Hepatocyte (in vitro differentiated cells): ENCODE measurements at regions not wholly inside any gene's neighbourhood (a gene's known extent, or its start where the extent isn't known, plus 50 kb on each side); places are given as distances from the start of the nearest gene placed in this dataset.

ENCODE experiments used
- DNase-seq: peaks from one replicate; pipeline ENCODE4 v3.0.0-alpha.2; 2016; ENCODE audit warnings: low spot score
- H2AFZ ChIP-seq: fragments of 200-600 bp; sonication (generic); 2 replicates; pipeline ENCODE4 v1.6.0; 2016; ENCODE audit warnings: antibody characterized with exemption, mild to moderate bottlenecking
- H3K27ac ChIP-seq: fragments of 200-600 bp; sonication (generic); 2 replicates; pipeline ENCODE4 v1.5.1; 2016; ENCODE audit warnings: mild to moderate bottlenecking
- H3K27me3 ChIP-seq: fragments of 200-600 bp; sonication (generic); 2 replicates; pipeline ENCODE4 v1.6.1; 2016
- H3K36me3 ChIP-seq: fragments of 200-600 bp; sonication (generic); replicated peaks from 2 replicates; pipeline ENCODE4 v1.5.1; 2016; ENCODE audit warnings: low read depth; ENCODE audit not compliant: insufficient read depth
- H3K4me1 ChIP-seq: fragments of 200-600 bp; sonication (generic); 2 replicates; pipeline ENCODE4 v1.5.1; 2016; ENCODE audit warnings: mild to moderate bottlenecking, moderate library complexity; ENCODE audit not compliant: insufficient read depth
- H3K4me2 ChIP-seq: fragments of 200-600 bp; sonication (generic); 2 replicates; pipeline ENCODE4 v1.6.0; 2016
- H3K4me3 ChIP-seq: fragments of 200-600 bp; sonication (generic); 2 replicates; pipeline ENCODE4 v1.5.1; 2016; ENCODE audit warnings: mild to moderate bottlenecking
- H3K79me2 ChIP-seq: fragments of 200-600 bp; sonication (generic); 2 replicates; pipeline ENCODE4 v1.6.0; 2017; ENCODE audit warnings: mild to moderate bottlenecking
- H3K9me2 ChIP-seq: fragments of 200-600 bp; sonication (generic); replicated peaks from 2 replicates; pipeline ENCODE4 v1.6.0; 2017; ENCODE audit warnings: mild to moderate bottlenecking; ENCODE audit not compliant: insufficient read depth
- H3K9me3 ChIP-seq: fragments of 200-600 bp; sonication (generic); 2 replicates; pipeline ENCODE4 v1.5.1; 2016; ENCODE audit warnings: low read depth, mild to moderate bottlenecking
- H4K20me1 ChIP-seq: fragments of 200-600 bp; sonication (generic); 2 replicates; pipeline ENCODE4 v1.6.0; 2016; ENCODE audit warnings: mild to moderate bottlenecking; ENCODE audit not compliant: insufficient read depth, poor library complexity, severe bottlenecking
- CTCF ChIP-seq: fragments of 200-600 bp; sonication (generic); IDR thresholded peaks from 2 replicates; pipeline ENCODE4 v1.5.1; 2016; ENCODE audit warnings: antibody characterized with exemption, mild to moderate bottlenecking; ENCODE audit not compliant: poor library complexity
- EZH2 ChIP-seq: fragments of 200-600 bp; sonication (generic); IDR thresholded peaks from 2 replicates; pipeline ENCODE4 v1.6.1; 2016; ENCODE audit warnings: antibody characterized with exemption, mild to moderate bottlenecking, borderline replicate concordance
- EZH2phosphoT487 ChIP-seq: fragments of 200-600 bp; sonication (generic); IDR thresholded peaks from one replicate; pipeline ENCODE4 v1.6.1; 2018; ENCODE audit warnings: antibody characterized with exemption, mild to moderate bottlenecking, low read depth, moderate library complexity; ENCODE audit not compliant: unreplicated experiment, severe bottlenecking
- WGBS: methylation state at CpG from one replicate; pipeline ENCODE4 v1.1.6; 2016; ENCODE audit warnings: low lambda C conversion rate; ENCODE audit errors: missing lambda C conversion rate; 5-methylcytosine and 5-hydroxymethylcytosine counted together

GRCh38 chr11:92775003-92775676, 194.3 kb upstream of the MTNR1B start:
- H3K27ac ChIP-seq, result no peak overlapping the region
- WGBS, result 93% methylated on average over 2 of the region's 2 CpGs
- H3K4me3 ChIP-seq, result no peak overlapping the region
- TF ChIP-seq EZH2, result no peak
- TF ChIP-seq CTCF, result no peak
- no peak for TF ChIP-seq EZH2phosphoT487
- no peak for DNase-seq
- no peak overlapping the region for H3K4me2 ChIP-seq
- H3K9me3 ChIP-seq, result no peaks in the 10 kb centered on the region
- H3K36me3 ChIP-seq, result no peaks in the 10 kb centered on the region
- no peaks in the 10 kb centered on the region for H3K79me2 ChIP-seq
- no peaks in the 10 kb centered on the region for H3K4me1 ChIP-seq
- no peaks in the 10 kb centered on the region for H4K20me1 ChIP-seq
- H2AFZ ChIP-seq, result no peak overlapping the region
- no peaks in the 10 kb centered on the region for H3K9me2 ChIP-seq
- H3K27me3 ChIP-seq, result no peaks in the 10 kb centered on the region

GRCh38 chr11:92776676-92777075, 192.8 kb upstream of the MTNR1B start:
- H4K20me1 ChIP-seq, result no peaks in the 10 kb centered on the region
- H3K4me1 ChIP-seq, result no peaks in the 10 kb centered on the region
- no peaks in the 10 kb centered on the region for H3K79me2 ChIP-seq
- H3K27me3 ChIP-seq, result no peaks in the 10 kb centered on the region
- no peak overlapping the region for H3K27ac ChIP-seq
- DNase-seq, result no peak
- H3K36me3 ChIP-seq, result no peaks in the 10 kb centered on the region
- no peaks in the 10 kb centered on the region for H3K9me2 ChIP-seq
- H3K4me3 ChIP-seq, result no peak overlapping the region
- no peak overlapping the region for H3K4me2 ChIP-seq
- no peak overlapping the region for H2AFZ ChIP-seq
- TF ChIP-seq EZH2phosphoT487 (no peak), CTCF (no peak), EZH2 (no peak)
- 63% methylated on average over 2 of the region's 2 CpGs for WGBS
- no peaks in the 10 kb centered on the region for H3K9me3 ChIP-seq

GRCh38 chr11:92779746-92780145, 189.7 kb upstream of the MTNR1B start:
- Histone ChIP-seq H3K4me1 (no peaks in the 10 kb centered on the region), H4K20me1 (no peaks in the 10 kb centered on the region), H3K27me3 (no peaks in the 10 kb centered on the region), H3K36me3 (no peaks in the 10 kb centered on the region), H3K79me2 (no peaks in the 10 kb centered on the region), H3K27ac (no peak overlapping the region), H3K9me2 (no peaks in the 10 kb centered on the region), H3K4me3 (no peak overlapping the region), H3K9me3 (no peaks in the 10 kb centered on the region), H3K4me2 (no peak overlapping the region), H2AFZ (no peak overlapping the region)
- TF ChIP-seq CTCF (no peak), EZH2 (no peak), EZH2phosphoT487 (no peak)
- no peak for DNase-seq
- 92% methylated on average over 5 of the region's 5 CpGs for WGBS

- Histone ChIP-seq H3K79me2 (no peaks in the 10 kb centered on the region), H3K27me3 (no peaks in the 10 kb centered on the region), H3K9me2 (no peaks in the 10 kb centered on the region), H2AFZ (no peak overlapping the region), H3K4me1 (no peaks in the 10 kb centered on the region), H3K27ac (no peak overlapping the region), H3K4me3 (no peak overlapping the region), H3K9me3 (no peaks in the 10 kb centered on the region), H3K36me3 (no peaks in the 10 kb centered on the region), H4K20me1 (no peaks in the 10 kb centered on the region), H3K4me2 (no peak overlapping the region)
- DNase-seq, result no peak
- 93% methylated on average over 8 of the region's 8 CpGs for WGBS
- no peak for TF ChIP-seq CTCF
- no peak for TF ChIP-seq EZH2
- TF ChIP-seq EZH2phosphoT487, result no peak
These were observed 188.3 kb upstream of the MTNR1B start for GRCh38 chr11:92781151-92781550.
